Fibroblast of lung (primary cell): ENCODE measurements at regions not wholly inside any gene's neighbourhood (a gene's known extent, or its start where the extent isn't known, plus 50 kb on each side); places are given as distances from the start of the nearest gene placed in this dataset.

ENCODE experiments used
- CTCF ChIP-seq, 2 donors: IDR thresholded peaks in 1 of 2; conservative IDR thresholded peaks in 1 of 2; 1 replicate in 1 of 2; 2 replicates in 1 of 2; pipeline ENCODE4 v1.5.1; 2011 to 2012; ENCODE audit warnings: low read length in 2 of 2, control low read depth in 1 of 2, inconsistent platforms in 1 of 2, low read depth in 1 of 2, mild to moderate bottlenecking in 1 of 2
- EZH2 ChIP-seq: IDR thresholded peaks from 2 replicates; pipeline ENCODE4 v1.5.1; 2012; ENCODE audit warnings: low read length, control low read depth, mild to moderate bottlenecking; ENCODE audit errors: missing control alignments

DNA sequence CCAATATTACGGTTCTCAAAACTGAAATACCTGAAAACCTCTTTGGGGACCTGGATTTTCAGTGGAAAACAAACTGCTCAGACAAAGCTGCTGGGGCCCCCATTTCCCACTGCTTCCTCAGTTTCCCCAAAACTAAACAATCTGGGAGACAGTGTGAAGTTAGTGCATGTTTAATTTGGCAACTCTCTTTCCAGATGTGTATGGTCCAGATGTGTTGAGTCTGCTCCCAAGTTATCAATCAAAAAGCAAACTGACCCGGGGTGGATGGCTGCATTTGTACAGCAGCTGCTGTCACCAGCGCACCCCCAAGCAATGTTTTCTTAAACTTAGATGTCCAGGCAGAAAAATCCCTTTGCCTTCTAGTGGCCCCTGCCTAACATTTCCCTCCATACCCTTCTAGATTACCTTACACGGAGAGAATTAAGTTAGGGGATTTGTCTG is 136.9 kb downstream of the COPS8 start:
- TF ChIP-seq CTCF (conservative IDR thresholded peaks at IDR 0.05 in 1 of 2, IDR thresholded peaks at IDR 0.05 in 1 of 2; ENCODE audit: low read depth in 1 of 2, low read length in 2 of 2) (no peak), EZH2 (no peak)
